Transverse colon (tissue), 3 donors: ENCODE measurements at regions not wholly inside any gene's neighbourhood (a gene's known extent, or its start where the extent isn't known, plus 50 kb on each side); places are given as distances from the start of the nearest gene placed in this dataset.

ENCODE experiments used
- CTCF ChIP-seq, 5 experiments: fragments of 200-600 bp in 3 of 5; fragments of 450-650 bp in 2 of 5; sonication (generic) in 3 of 5; IDR thresholded peaks; 1 replicate in 2 of 5; 2 replicates in 3 of 5; pipeline ENCODE4 v1.5.1; 2016 to 2017; ENCODE audit warnings: antibody characterized with exemption in 5 of 5, inconsistent platforms in 3 of 5, mild to moderate bottlenecking in 2 of 5, moderate library complexity in 1 of 5
- EP300 ChIP-seq: sonication (generic); formaldehyde crosslinking; IDR thresholded peaks from one replicate; pipeline ENCODE4 v1.6.1; 2017; ENCODE audit warnings: antibody characterized with exemption, low read depth
- POLR2A ChIP-seq: fragments of 450-650 bp; IDR thresholded peaks from one replicate; pipeline ENCODE4 v1.6.1; 2016; ENCODE audit warnings: antibody characterized with exemption, mild to moderate bottlenecking, moderate library complexity

- no peak for TF ChIP-seq POLR2A
- no peak for TF ChIP-seq CTCF (IDR thresholded peaks at IDR 0.05)
- no peak for TF ChIP-seq EP300
Observed at GRCh38 chr7:116432527-116432916, 67.0 kb upstream of the CAV2 start.
